Caco-2 (cell line): ENCODE measurements at regions not wholly inside any gene's neighbourhood (a gene's known extent, or its start where the extent isn't known, plus 50 kb on each side); places are given as distances from the start of the nearest gene placed in this dataset.

Source experiments
- BruUV-seq: library from RNA; stranded (reverse); fragments of 400-500 nt; replicated peaks from 2 replicates; lab custom pipeline; 2021; lab: Mats Ljungman, UMichigan
- CTCF ChIA-PET: fragments of 300-600 bp; sonication (Branson Sonifier 250); formaldehyde crosslinking; loops from one replicate; lab custom pipeline; 2022; ENCODE audit warnings: antibody characterized with exemption; lab: Charles Lee
- POLR2A ChIA-PET: fragments of 300-600 bp; sonication (Branson Sonifier 250); formaldehyde crosslinking; loops from one replicate; lab custom pipeline; 2022; ENCODE audit warnings: antibody characterized with exemption; lab: Charles Lee
- DNase-seq, 2 experiments: peaks; one replicate each; pipeline versions ENCODE4 v3.0.0 to v3.0.0-alpha.2; 2020 to 2022
- H3K27me3 ChIP-seq: replicated peaks from 2 replicates; pipeline ENCODE4 v1.6.0; 2011; ENCODE audit warnings: low read length; ENCODE audit not compliant: control insufficient read depth, insufficient read depth
- H3K36me3 ChIP-seq: 2 replicates; pipeline ENCODE4 v1.5.1; 2011; ENCODE audit warnings: low read length; ENCODE audit not compliant: control insufficient read depth, insufficient read depth
- H3K4me1 ChIP-seq: fragments of 250-450 bp; sonication (Bioruptor Pico); 2 replicates; pipeline ENCODE4 v1.5.1; 2020; ENCODE audit warnings: mild to moderate bottlenecking
- H3K4me3 ChIP-seq: 2 replicates; pipeline ENCODE4 v1.5.1; 2011; ENCODE audit warnings: low read depth, mild to moderate bottlenecking, control low read depth, low read length
- H3K9me3 ChIP-seq: fragments of 250-450 bp; sonication (Bioruptor Pico); 2 replicates; pipeline ENCODE4 v1.5.1; 2020; ENCODE audit warnings: mild to moderate bottlenecking, moderate library complexity
- H3K27ac Mint-ChIP-seq: one replicate; pipeline ENCODE4 v1.8.0; 2022; ENCODE audit warnings: mixed read lengths; ENCODE audit not compliant: unreplicated experiment
- H3K27me3 Mint-ChIP-seq: one replicate; pipeline ENCODE4 v1.8.0; 2022; ENCODE audit warnings: mixed read lengths; ENCODE audit not compliant: insufficient read depth, unreplicated experiment
- H3K36me3 Mint-ChIP-seq: one replicate; pipeline ENCODE4 v1.8.0; 2022; ENCODE audit warnings: mild to moderate bottlenecking, mixed read lengths; ENCODE audit not compliant: insufficient read depth, unreplicated experiment
- H3K4me1 Mint-ChIP-seq: one replicate; pipeline ENCODE4 v1.8.0; 2022; ENCODE audit warnings: low read depth, mixed read lengths; ENCODE audit not compliant: unreplicated experiment
- H3K4me3 Mint-ChIP-seq: one replicate; pipeline ENCODE4 v1.8.0; 2022; ENCODE audit warnings: mild to moderate bottlenecking, moderate library complexity, mixed read lengths; ENCODE audit not compliant: unreplicated experiment
- H3K9me3 Mint-ChIP-seq: one replicate; pipeline ENCODE4 v1.8.0; 2022; ENCODE audit warnings: mixed read lengths; ENCODE audit not compliant: unreplicated experiment
- intact Hi-C: fragments of 100-400 bp; cut with micrococcal nuclease; formaldehyde crosslinking; loops from one replicate; pipeline ENCODE4 v1.10.0; 2022; ENCODE audit not compliant: unreplicated experiment
- TF ChIP-seq, protein P1 (sequence below), 2 experiments: fragments of 200-600 bp in 1 of 2; IDR thresholded peaks; 1 replicate in 1 of 2; 2 replicates in 1 of 2; pipeline versions ENCODE4 v1.5.1 to v1.8.0; 2011 to 2022; ENCODE audit warnings: antibody characterized with exemption in 1 of 2, control low read depth in 1 of 2, inconsistent platforms in 1 of 2, low read depth in 1 of 2, low read length in 1 of 2, mild to moderate bottlenecking in 1 of 2, moderate library complexity in 1 of 2; ENCODE audit not compliant: insufficient read depth in 1 of 2, severe bottlenecking in 1 of 2, unreplicated experiment in 1 of 2

DNA sequence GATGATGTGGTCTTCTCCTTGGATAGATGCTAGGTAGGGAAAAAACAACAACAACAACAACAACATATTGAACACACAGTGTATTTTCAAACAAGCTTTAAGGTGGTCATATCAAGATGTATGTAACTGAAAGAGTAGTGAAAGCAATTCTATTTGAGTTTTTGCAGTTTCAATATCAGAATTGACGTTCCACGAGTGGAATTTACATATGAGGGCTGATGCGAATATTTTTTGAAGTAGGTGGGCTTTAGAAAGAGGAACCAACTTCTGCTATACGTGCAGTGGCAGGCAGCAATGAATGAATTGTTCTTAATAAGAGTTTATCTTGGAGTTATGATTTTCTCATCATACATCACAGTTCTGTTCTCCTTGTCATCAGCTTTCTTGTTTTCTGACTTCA, 151.9 kb upstream of the CNTN3 start:
- CTCF ChIA-PET = no interaction called here

DNA sequence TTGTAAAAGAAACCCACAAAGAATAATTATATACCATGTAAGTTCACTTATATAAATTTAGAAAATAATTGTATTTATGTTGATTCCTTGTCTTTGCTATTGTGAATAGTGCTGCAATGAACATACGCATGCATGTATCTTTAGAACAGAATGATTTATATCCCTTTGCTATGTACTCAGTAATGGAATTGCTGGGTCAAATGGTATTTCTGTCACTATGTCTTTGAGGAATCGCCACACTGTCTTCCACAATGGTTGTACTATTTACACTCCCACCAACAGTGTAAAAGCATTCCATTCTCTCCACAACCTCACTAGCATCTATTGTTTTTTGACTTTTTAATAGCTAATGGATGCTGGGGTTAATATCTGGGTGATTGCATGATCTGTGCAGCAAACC, 149.4 kb upstream of the CNTN3 start:
- Mint-ChIP-seq H3K9me3 (no peaks in the 10 kb centered on the region), H3K4me3 (no peak overlapping the region), H3K27me3 (no peaks in the 10 kb centered on the region), H3K36me3 (no peaks in the 10 kb centered on the region), H3K4me1 (no peaks in the 10 kb centered on the region), H3K27ac (no peak overlapping the region)
- Histone ChIP-seq H3K4me3 (no peak overlapping the region), H3K36me3 (no peaks in the 10 kb centered on the region), H3K9me3 (no peaks in the 10 kb centered on the region), H3K27me3 (no peaks in the 10 kb centered on the region), H3K4me1 (no peaks in the 10 kb centered on the region)
- ChIA-PET CTCF (no interaction called here), POLR2A (no interaction called here)
- no TSS peak for BruUV-seq
- no peak for DNase-seq
- TF ChIP-seq, protein P1, sequence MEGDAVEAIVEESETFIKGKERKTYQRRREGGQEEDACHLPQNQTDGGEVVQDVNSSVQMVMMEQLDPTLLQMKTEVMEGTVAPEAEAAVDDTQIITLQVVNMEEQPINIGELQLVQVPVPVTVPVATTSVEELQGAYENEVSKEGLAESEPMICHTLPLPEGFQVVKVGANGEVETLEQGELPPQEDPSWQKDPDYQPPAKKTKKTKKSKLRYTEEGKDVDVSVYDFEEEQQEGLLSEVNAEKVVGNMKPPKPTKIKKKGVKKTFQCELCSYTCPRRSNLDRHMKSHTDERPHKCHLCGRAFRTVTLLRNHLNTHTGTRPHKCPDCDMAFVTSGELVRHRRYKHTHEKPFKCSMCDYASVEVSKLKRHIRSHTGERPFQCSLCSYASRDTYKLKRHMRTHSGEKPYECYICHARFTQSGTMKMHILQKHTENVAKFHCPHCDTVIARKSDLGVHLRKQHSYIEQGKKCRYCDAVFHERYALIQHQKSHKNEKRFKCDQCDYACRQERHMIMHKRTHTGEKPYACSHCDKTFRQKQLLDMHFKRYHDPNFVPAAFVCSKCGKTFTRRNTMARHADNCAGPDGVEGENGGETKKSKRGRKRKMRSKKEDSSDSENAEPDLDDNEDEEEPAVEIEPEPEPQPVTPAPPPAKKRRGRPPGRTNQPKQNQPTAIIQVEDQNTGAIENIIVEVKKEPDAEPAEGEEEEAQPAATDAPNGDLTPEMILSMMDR (IDR thresholded peaks at IDR 0.05; ENCODE audit: insufficient read depth in 1 of 2, low read depth in 1 of 2, low read length in 1 of 2, severe bottlenecking in 1 of 2, unreplicated experiment in 1 of 2) = no peak
- intact Hi-C loops = no loop called here

More for the DNA sequence above, 151.9 kb upstream of the CNTN3 start:
- no peaks in the 10 kb centered on the region for H3K27me3 ChIP-seq
- Mint-ChIP-seq H3K27me3 (no peaks in the 10 kb centered on the region), H3K4me1 (no peaks in the 10 kb centered on the region), H3K4me3 (no peak overlapping the region), H3K9me3 (no peaks in the 10 kb centered on the region), H3K27ac (no peak overlapping the region), H3K36me3 (no peaks in the 10 kb centered on the region)
- TF ChIP-seq, protein P1 (IDR thresholded peaks at IDR 0.05; ENCODE audit: insufficient read depth in 1 of 2, low read depth in 1 of 2, low read length in 1 of 2, severe bottlenecking in 1 of 2, unreplicated experiment in 1 of 2) = no peak
- no peak for DNase-seq
- POLR2A ChIA-PET = no interaction called here
- BruUV-seq = no TSS peak
- H3K9me3 ChIP-seq = no peaks in the 10 kb centered on the region
- no peaks in the 10 kb centered on the region for H3K4me1 ChIP-seq
- no peaks in the 10 kb centered on the region for H3K36me3 ChIP-seq
- intact Hi-C loops = no loop called here
- no peak overlapping the region for H3K4me3 ChIP-seq

DNA sequence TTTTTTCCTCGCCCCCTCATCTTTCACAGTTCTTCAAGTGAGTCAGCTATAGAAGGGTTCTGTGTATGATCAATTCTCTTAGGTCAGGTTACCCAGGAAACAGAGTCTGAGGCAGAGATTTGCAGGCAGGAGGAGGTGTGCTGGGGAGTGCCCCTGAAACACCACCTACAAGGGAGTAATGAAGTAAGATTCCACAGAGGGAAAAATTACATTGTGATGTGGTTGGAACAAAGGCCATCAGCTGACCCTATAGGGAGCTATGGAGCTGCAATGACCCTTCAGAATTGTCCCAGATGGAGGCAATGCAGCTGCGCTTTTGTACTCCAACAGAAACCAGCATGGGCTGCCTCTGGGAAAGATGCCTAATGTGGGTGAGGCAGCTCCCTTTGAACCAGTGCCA, 142.2 kb upstream of the CNTN3 start:
- CTCF ChIA-PET = no interaction called here
- no peaks in the 10 kb centered on the region for H3K36me3 Mint-ChIP-seq
- TF ChIP-seq, protein P1 (IDR thresholded peaks at IDR 0.05; ENCODE audit: insufficient read depth in 1 of 2, low read depth in 1 of 2, low read length in 1 of 2, severe bottlenecking in 1 of 2, unreplicated experiment in 1 of 2) = no peak

More for the DNA sequence above, 142.2 kb upstream of the CNTN3 start:
- Histone ChIP-seq H3K27me3 (no peaks in the 10 kb centered on the region), H3K4me3 (no peak overlapping the region), H3K9me3 (no peaks in the 10 kb centered on the region), H3K4me1 (no peaks in the 10 kb centered on the region), H3K36me3 (no peaks in the 10 kb centered on the region)
- Mint-ChIP-seq H3K27me3 (no peaks in the 10 kb centered on the region), H3K27ac (no peak overlapping the region), H3K4me1 (no peaks in the 10 kb centered on the region), H3K4me3 (no peak overlapping the region), H3K9me3 (no peaks in the 10 kb centered on the region)
- POLR2A ChIA-PET = no interaction called here
- DNase-seq = no peak
- BruUV-seq = no TSS peak
- intact Hi-C loops = no loop called here
